HG02943 (cell line): ENCODE measurements at regions not wholly inside any gene's neighbourhood (a gene's known extent, or its start where the extent isn't known, plus 50 kb on each side); places are given as distances from the start of the nearest gene placed in this dataset.
"Not testable (repeated sequence)": the region's sequence is repeated elsewhere in the genome, so short reads cannot be mapped to it uniquely, and the experiment has no call there.

ENCODE experiments used
- ATAC-seq: cut with Tn5 transposase; IDR thresholded peaks from one replicate; pipeline ENCODE4 v1.9.1; 2021; ENCODE audit warnings: mild to moderate bottlenecking, low read depth, moderate library complexity; ENCODE audit not compliant: unreplicated experiment

GRCh38 chr2:221779614-221780067 is 207.5 kb upstream of the EPHA4 start:
- ATAC-seq = no peak

GRCh38 chr2:221778025-221778424 is 205.9 kb upstream of the EPHA4 start:
- no peak for ATAC-seq

GRCh38 chr2:221777119-221777518 is 205.0 kb upstream of the EPHA4 start:
- ATAC-seq = no peak

GRCh38 chr2:221775096-221775495 is 203.0 kb upstream of the EPHA4 start:
- no peak for ATAC-seq

DNA sequence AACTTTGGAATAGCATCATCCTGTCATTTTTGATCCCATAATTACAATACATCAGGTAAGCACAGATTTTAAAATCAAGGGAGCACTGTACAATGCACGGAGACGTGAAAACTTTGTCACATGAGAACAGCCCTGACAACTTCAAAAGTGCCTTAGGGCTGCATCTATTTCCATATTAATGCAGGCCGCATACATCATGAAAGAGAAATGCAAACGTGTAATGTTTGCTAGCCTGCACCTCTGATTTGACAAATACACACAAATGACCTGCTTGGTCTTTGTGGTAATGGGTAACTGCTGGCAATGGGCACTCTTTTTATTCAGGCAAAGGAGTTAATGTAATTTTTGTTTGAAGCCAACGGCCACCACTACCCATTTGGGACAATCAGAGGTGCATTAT is 202.0 kb upstream of the EPHA4 start:
- no peak for ATAC-seq

DNA sequence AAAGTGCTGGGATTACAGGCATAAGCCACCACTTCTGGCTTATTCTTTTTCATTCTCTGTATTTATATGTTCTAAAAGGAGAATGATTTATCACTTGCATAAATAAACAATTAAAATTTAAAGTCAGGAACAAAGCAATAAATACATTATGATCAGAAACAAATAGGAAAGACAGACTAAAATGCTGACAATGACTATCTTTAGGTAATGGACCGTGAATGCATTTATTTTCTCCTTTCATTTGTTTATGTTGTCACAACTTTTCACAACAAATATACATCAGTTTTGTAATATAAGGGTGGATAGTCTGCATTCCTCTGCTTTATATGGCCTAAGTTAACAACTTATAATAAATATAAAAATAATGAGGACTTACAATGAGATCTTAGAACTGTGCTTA is 199.2 kb upstream of the EPHA4 start:
- no peak for ATAC-seq

GRCh38 chr2:221767106-221768012 is 195.3 kb upstream of the EPHA4 start:
- no peak for ATAC-seq

DNA sequence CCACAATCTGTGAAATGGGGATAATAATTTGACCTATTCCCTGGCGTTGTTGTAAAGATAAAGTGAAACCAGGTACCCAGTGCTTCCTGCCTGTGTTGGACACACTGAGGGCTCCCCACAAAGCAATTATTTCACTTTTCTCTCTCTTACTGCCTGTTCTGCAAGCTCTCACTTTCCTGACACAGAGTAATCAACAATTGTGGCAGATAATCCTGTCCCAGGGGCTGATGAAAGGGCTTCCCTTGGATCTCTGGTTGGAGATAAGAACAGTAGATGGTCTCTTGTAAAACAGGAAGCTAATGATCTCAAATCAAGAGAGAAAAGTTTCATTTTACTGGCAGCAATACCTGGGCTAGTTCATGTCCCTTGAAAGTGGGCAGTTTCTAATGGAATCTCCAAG is 190.4 kb upstream of the EPHA4 start:
- no peak for ATAC-seq

GRCh38 chr2:221761260-221761659 is 189.2 kb upstream of the EPHA4 start:
- ATAC-seq = no peak

GRCh38 chr2:221758076-221758475 is 186.0 kb upstream of the EPHA4 start:
- ATAC-seq = no peak

DNA sequence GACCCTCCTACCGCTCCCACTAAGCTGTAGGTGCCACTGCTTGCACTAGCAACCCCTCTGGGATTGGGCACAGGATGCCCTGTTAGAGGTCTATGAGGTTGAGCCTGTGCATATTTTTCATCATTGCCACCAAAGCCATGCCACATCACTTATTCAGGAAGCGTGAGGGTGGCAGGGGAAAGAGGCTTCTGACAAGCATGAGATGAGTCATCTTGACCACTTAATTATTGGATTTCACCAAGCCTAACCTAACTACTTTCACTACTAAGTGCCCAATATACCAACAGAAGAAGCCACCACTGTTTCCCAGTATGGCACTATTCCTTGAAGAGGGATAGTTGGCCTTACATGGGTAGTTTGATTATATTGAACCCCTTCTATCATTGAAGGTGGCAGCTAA is 181.3 kb upstream of the EPHA4 start:
- no peak for ATAC-seq

- no peak for ATAC-seq
Observed at GRCh38 chr2:221752781-221753180, 180.7 kb upstream of the EPHA4 start.

- no peak for ATAC-seq
Observed at GRCh38 chr2:221750316-221750715, 178.2 kb upstream of the EPHA4 start.

DNA sequence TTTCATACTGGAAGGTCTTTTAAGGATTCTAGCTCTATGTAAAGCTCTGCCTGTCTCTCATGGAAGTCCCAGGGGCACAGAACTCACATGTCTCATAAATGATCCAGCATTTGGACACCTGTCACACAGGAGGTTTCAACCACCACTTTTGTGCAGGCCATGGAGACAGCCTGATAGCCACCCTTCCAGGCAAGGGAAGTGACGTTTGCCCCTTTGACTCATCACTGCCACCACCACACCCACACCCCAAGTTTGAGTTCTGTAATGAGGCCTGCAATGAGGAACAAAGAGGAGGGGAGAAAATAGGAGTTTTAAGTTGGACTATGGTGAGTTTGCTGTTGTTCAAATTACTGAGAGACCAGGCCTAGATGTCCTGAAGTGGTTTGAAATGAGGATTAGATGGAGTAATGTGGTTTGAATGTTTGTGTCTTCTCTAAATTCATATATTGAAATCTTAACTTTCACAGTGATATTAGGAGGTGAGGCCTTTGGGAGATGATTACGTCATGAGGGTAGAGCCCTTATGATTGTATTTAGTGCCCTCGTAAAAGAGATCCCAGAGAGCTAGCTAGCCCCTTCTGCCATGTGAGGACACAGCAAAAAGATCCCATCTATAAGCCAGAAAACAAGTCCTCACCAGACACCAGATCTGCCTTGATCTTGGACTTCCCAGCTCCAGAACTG is 175.3 kb upstream of the EPHA4 start:
- ATAC-seq = no peak

DNA sequence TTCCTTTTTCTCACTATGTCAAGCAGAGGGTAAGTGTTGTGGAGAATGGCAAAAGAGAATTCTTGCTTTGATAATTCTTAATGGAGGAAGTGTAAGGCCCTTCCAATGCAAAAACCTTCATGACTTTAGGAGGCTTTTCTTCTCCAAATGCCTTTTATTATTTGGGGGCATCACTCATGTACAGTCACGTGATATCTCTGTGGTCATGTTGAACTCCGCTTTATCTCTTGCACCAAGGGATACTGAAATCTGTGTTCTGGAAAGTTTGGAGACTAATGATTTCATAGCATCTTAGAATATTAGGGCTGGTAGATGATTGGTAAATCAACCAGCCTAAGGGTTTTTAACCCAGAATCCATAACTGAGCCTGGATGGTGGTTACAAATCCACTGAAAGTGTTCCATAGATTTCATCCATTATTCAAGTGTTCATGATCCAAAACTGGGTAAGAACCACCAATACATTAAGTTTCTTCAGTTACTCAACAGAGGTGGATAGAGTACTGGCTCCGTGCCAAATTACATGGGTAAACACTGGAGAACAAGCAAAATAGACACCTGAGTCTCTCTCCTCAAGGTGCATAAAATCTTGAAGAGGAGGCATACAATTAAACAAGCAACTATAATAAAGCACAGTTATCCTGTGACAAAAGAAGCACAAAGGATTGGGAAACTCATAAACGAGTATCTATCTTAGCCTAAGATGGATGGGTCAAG is 169.6 kb upstream of the EPHA4 start:
- no peak for ATAC-seq

- ATAC-seq = peak; percentile 88
Observed at GRCh38 chr2:221731432-221732145, 159.5 kb upstream of the EPHA4 start.

DNA sequence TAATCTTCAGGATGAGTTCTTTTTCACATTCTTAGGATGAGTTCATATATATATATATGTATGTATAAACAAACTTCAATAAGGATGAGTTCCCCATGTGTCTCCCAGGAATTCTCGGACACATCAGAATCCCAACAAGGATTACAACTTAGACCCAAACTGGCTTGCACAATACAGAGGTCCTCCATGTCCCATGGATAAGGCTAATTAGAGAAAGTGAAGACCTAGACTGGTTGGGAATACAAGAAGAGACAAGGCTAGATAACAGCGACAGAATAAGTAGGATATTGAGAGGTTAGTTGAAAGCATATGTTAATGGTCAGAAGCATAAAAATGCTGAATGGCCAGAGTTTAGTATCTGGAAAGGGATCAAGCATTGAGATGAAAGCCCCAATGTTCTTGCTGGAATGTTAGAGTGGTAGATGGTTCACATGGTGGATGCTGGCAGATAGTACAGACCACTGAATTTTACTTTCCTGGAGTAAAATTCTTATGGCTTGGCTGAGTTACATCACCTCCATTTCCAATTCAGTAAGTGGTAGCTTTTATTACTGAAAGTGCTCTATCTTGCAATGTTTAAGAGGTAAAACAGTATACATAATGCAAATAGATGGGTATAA is 154.9 kb upstream of the EPHA4 start:
- ATAC-seq = no peak

DNA sequence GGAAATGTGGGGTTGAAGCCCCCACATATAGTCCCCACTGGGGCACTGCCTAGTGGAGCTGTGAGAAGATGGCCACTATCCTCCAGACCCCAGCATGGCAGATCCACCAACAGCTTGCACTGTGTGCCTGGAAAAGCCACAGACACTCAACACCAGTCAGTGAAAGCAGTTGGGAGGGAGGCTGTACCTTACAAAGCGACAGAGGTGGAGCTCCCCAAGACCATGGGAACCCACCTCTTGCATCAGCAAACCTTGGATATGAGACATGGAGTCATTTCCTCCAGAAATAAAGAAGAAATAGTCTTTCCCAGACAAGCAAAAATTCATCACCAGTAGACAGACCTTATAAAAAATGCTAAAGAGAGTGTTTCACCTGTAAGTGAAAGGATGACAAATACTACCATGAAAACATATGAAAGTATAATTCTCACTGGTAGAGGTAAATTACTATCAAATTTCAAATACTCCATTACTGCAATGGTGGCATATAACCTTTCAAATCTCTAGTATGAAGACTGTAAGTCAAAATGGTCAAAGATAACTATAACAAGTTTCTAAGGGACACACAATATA is 152.6 kb upstream of the EPHA4 start:
- ATAC-seq = no peak

GRCh38 chr2:221724117-221724516 is 152.0 kb upstream of the EPHA4 start:
- ATAC-seq = not testable (repeated sequence)
